Mesendoderm (in vitro differentiated cells): ENCODE measurements at regions not wholly inside any gene's neighbourhood (a gene's known extent, or its start where the extent isn't known, plus 50 kb on each side); places are given as distances from the start of the nearest gene placed in this dataset.
"Not testable (repeated sequence)": the region's sequence is repeated elsewhere in the genome, so short reads cannot be mapped to it uniquely, and the experiment has no call there.

Source experiments
- DNase-seq: peaks from one replicate; pipeline ENCODE4 v3.0.0; 2013
- H2AK5ac ChIP-seq: 2 replicates; pipeline ENCODE4 v1.6.1; 2013; ENCODE audit warnings: low read length, inconsistent platforms
- H2BK120ac ChIP-seq: 2 replicates; pipeline ENCODE4 v1.6.1; 2013; ENCODE audit warnings: low read depth, mild to moderate bottlenecking, low read length, moderate library complexity, mixed read lengths
- H2BK15ac ChIP-seq: replicated peaks from 2 replicates; pipeline ENCODE4 v1.6.1; 2013; ENCODE audit warnings: low read depth, mild to moderate bottlenecking, moderate library complexity
- H2BK5ac ChIP-seq: 2 replicates; pipeline ENCODE4 v1.6.1; 2013; ENCODE audit warnings: low read length, inconsistent platforms
- H3K18ac ChIP-seq: 2 replicates; pipeline ENCODE4 v1.6.1; 2013; ENCODE audit warnings: mild to moderate bottlenecking, low read length, mixed read lengths
- H3K23ac ChIP-seq: one replicate; pipeline ENCODE4 v1.6.1; 2013; ENCODE audit warnings: low read length
- H3K27ac ChIP-seq: 2 replicates; pipeline ENCODE4 v1.5.1; 2013; ENCODE audit warnings: low read depth, mild to moderate bottlenecking, inconsistent platforms, low read length, moderate library complexity
- H3K27me3 ChIP-seq: 2 replicates; pipeline ENCODE4 v1.6.1; 2013; ENCODE audit warnings: low read length, control low read depth, mild to moderate bottlenecking, inconsistent platforms; ENCODE audit not compliant: insufficient read depth, poor library complexity
- H3K36me3 ChIP-seq: 2 replicates; pipeline ENCODE4 v1.6.1; 2013; ENCODE audit warnings: low read length, inconsistent platforms; ENCODE audit not compliant: control insufficient read depth, insufficient read depth
- H3K4ac ChIP-seq: one replicate; pipeline ENCODE4 v1.6.1; 2013; ENCODE audit warnings: low read depth, mild to moderate bottlenecking, low read length, moderate library complexity
- H3K4me1 ChIP-seq: 2 replicates; pipeline ENCODE4 v1.6.1; 2013; ENCODE audit warnings: low read depth, low read length, inconsistent platforms; ENCODE audit not compliant: control insufficient read depth
- H3K4me2 ChIP-seq: 2 replicates; pipeline ENCODE4 v1.6.1; 2013; ENCODE audit warnings: low read length
- H3K4me3 ChIP-seq: 2 replicates; pipeline ENCODE4 v1.5.1; 2013; ENCODE audit warnings: mild to moderate bottlenecking, low read length
- H3K56ac ChIP-seq: one replicate; pipeline ENCODE4 v1.6.1; 2013; ENCODE audit warnings: low read length
- H3K79me1 ChIP-seq: 2 replicates; pipeline ENCODE4 v1.6.1; 2013; ENCODE audit warnings: low read length, inconsistent platforms
- H3K79me2 ChIP-seq: 2 replicates; pipeline ENCODE4 v1.6.1; 2013; ENCODE audit warnings: mild to moderate bottlenecking, low read length; ENCODE audit not compliant: control insufficient read depth, insufficient read depth
- H3K9ac ChIP-seq: 2 replicates; pipeline ENCODE4 v1.6.1; 2013; ENCODE audit warnings: low read length, inconsistent platforms
- H4K5ac ChIP-seq: one replicate; pipeline ENCODE4 v1.6.1; 2013; ENCODE audit warnings: low read length
- H4K8ac ChIP-seq: one replicate; pipeline ENCODE4 v1.6.1; 2013; ENCODE audit warnings: low read depth, mild to moderate bottlenecking, control low read depth, low read length, moderate library complexity
- WGBS: extraction: QIAGEN DNeasy Blood & Tissue Kit; methylation state at CpG from one replicate; pipeline ENCODE4 v1.1.7; 2013; ENCODE audit warnings: low lambda C conversion rate, missing lambda C conversion rate; ENCODE audit not compliant: insufficient coverage; ENCODE audit errors: extremely low coverage; 5-methylcytosine and 5-hydroxymethylcytosine counted together

DNA sequence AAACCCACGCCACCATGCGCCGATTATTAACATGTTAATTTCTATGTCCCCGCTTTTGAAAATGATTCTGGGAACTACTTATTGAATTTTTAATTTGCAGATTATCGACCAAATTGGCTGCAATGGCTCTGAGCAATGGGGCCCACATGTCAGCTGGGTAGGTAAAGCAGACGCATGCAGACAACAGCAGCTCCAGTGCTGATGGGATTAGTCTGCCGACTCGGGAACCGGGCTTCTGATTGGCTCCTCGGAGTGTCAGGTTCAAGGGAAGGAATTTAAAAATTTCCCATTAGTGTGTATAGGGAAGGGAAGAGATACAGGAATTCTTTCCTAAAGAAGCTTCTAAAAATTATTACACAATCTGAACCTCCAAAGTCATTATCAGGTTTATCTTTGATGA, 77.4 kb upstream of the PPARGC1A start:
- H4K8ac ChIP-seq: no peak overlapping the region
- no peak overlapping the region for H4K5ac ChIP-seq
- no peak overlapping the region for H3K23ac ChIP-seq
- H3K9ac ChIP-seq: no peak overlapping the region
- no peaks in the 10 kb centered on the region for H3K27me3 ChIP-seq
- no peaks in the 10 kb centered on the region for H3K36me3 ChIP-seq
- no peak overlapping the region for H3K56ac ChIP-seq
- H3K4me3 ChIP-seq: no peak overlapping the region
- H3K4me1 ChIP-seq: no peaks in the 10 kb centered on the region
- H3K79me1 ChIP-seq: no peaks in the 10 kb centered on the region
- WGBS: no CpG with 5 or more reads among the region's 10 CpGs
- no peak overlapping the region for H2BK120ac ChIP-seq
- H2BK15ac ChIP-seq: no peak overlapping the region
- no peak for DNase-seq
- H3K18ac ChIP-seq: no peak overlapping the region
- no peak overlapping the region for H2AK5ac ChIP-seq
- H3K27ac ChIP-seq: no peak overlapping the region
- H2BK5ac ChIP-seq: no peak overlapping the region
- H3K4me2 ChIP-seq: no peak overlapping the region
- H3K4ac ChIP-seq: no peak overlapping the region
- H3K79me2 ChIP-seq: no peaks in the 10 kb centered on the region

DNA sequence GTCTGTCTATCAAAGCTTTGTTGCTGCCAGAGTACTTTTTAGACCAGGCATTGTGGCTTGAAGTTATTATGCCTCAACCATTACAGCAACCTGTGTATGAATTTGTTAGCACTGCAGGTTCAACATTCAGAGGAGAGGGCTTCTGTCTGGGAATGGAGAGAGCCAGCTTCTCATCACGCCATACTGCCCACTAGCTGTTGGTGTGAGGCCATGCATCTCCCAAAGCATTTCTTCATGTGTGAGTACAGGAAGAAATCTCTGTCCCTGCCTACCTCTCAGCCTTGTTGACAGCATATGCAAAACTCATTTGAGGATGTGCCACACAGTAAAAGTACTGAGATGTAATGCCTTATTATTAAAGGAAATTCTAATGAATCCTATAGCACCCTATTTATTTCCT, 76.9 kb upstream of the PPARGC1A start:
- Histone ChIP-seq H3K4ac (no peak overlapping the region), H4K8ac (no peak overlapping the region), H2BK15ac (no peak overlapping the region), H3K18ac (no peak overlapping the region), H3K9ac (no peak overlapping the region), H4K5ac (no peak overlapping the region), H3K27ac (no peak overlapping the region), H2BK120ac (no peak overlapping the region), H3K79me1 (no peaks in the 10 kb centered on the region), H3K23ac (no peak overlapping the region), H3K79me2 (no peaks in the 10 kb centered on the region), H2AK5ac (no peak overlapping the region), H3K4me1 (no peaks in the 10 kb centered on the region), H3K56ac (no peak overlapping the region), H2BK5ac (no peak overlapping the region), H3K27me3 (no peaks in the 10 kb centered on the region), H3K4me3 (no peak overlapping the region), H3K4me2 (no peak overlapping the region), H3K36me3 (no peaks in the 10 kb centered on the region)
- peak; percentile 70 for DNase-seq
- no CpG with 5 or more reads among the region's 1 CpG for WGBS

- H4K8ac ChIP-seq: no peak overlapping the region
- no peak overlapping the region for H2AK5ac ChIP-seq
- no CpG with 5 or more reads among the region's 2 CpGs for WGBS
- no peaks in the 10 kb centered on the region for H3K27me3 ChIP-seq
- no peak overlapping the region for H3K18ac ChIP-seq
- no peaks in the 10 kb centered on the region for H3K4me1 ChIP-seq
- no peak overlapping the region for H3K27ac ChIP-seq
- no peaks in the 10 kb centered on the region for H3K36me3 ChIP-seq
- no peak overlapping the region for H2BK15ac ChIP-seq
- H2BK5ac ChIP-seq: no peak overlapping the region
- no peak overlapping the region for H2BK120ac ChIP-seq
- no peak overlapping the region for H3K4me3 ChIP-seq
- H4K5ac ChIP-seq: no peak overlapping the region
- H3K79me1 ChIP-seq: no peaks in the 10 kb centered on the region
- no peak overlapping the region for H3K23ac ChIP-seq
- H3K79me2 ChIP-seq: no peaks in the 10 kb centered on the region
- no peak overlapping the region for H3K4ac ChIP-seq
- no peak overlapping the region for H3K4me2 ChIP-seq
- no peak overlapping the region for H3K9ac ChIP-seq
- H3K56ac ChIP-seq: no peak overlapping the region
- no peak for DNase-seq
These were observed 72.6 kb upstream of the PPARGC1A start for GRCh38 chr4:23962462-23962861.

GRCh38 chr4:23961395-23961794, 71.5 kb upstream of the PPARGC1A start:
- not testable (repeated sequence) for H4K8ac ChIP-seq, H2AK5ac ChIP-seq

GRCh38 chr4:23959396-23960148, 69.7 kb upstream of the PPARGC1A start:
- H3K9ac ChIP-seq: no peak overlapping the region
- DNase-seq: no peak
- no peaks in the 10 kb centered on the region for H3K36me3 ChIP-seq
- H3K4ac ChIP-seq: no peak overlapping the region
- no peaks in the 10 kb centered on the region for H3K4me1 ChIP-seq
- H3K18ac ChIP-seq: no peak overlapping the region
- no peak overlapping the region for H3K56ac ChIP-seq
- H3K4me2 ChIP-seq: no peak overlapping the region
- H3K27ac ChIP-seq: no peak overlapping the region
- H4K8ac ChIP-seq: no peak overlapping the region
- WGBS: no CpG with 5 or more reads among the region's 5 CpGs
- no peaks in the 10 kb centered on the region for H3K27me3 ChIP-seq
- no peak overlapping the region for H3K4me3 ChIP-seq
- H3K23ac ChIP-seq: no peak overlapping the region
- H3K79me2 ChIP-seq: no peaks in the 10 kb centered on the region
- H2BK15ac ChIP-seq: no peak overlapping the region
- no peak overlapping the region for H2AK5ac ChIP-seq
- H3K79me1 ChIP-seq: no peaks in the 10 kb centered on the region
- no peak overlapping the region for H4K5ac ChIP-seq
- no peak overlapping the region for H2BK120ac ChIP-seq
- H2BK5ac ChIP-seq: no peak overlapping the region

More at GRCh38 chr4:23961395-23961794, 71.5 kb upstream of the PPARGC1A start:
- H3K79me2 ChIP-seq, H3K4me2 ChIP-seq, H2BK15ac ChIP-seq, H3K27ac ChIP-seq, H4K5ac ChIP-seq, H3K4me3 ChIP-seq, H3K79me1 ChIP-seq, H3K4me1 ChIP-seq, H3K36me3 ChIP-seq, H2BK5ac ChIP-seq, H3K18ac ChIP-seq, DNase-seq, H3K23ac ChIP-seq, H3K56ac ChIP-seq, H3K4ac ChIP-seq, H3K9ac ChIP-seq, H2BK120ac ChIP-seq, H3K27me3 ChIP-seq: not testable (repeated sequence)
- no CpG with 5 or more reads among the region's 4 CpGs for WGBS

DNA sequence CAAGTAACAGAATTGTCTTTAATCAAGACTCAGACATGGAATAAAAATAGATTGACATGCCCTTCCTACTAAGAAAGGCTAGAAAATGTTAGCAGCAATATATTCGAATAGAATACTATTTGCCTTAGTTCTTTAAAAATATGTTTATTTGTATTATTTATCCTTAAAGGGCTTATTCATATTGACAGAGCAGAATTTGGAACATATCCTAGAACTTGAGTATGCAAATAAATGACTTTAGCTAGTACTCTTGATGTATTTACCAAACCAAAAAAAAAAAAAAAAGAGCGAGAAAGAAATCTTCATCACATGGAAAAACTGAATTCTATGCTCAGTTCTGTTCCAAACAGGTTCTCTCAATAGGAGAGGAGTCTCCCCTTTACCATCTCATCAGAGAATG, 68.9 kb upstream of the PPARGC1A start:
- Histone ChIP-seq H3K79me1 (no peaks in the 10 kb centered on the region), H3K23ac (no peak overlapping the region), H3K9ac (no peak overlapping the region), H3K36me3 (no peaks in the 10 kb centered on the region), H3K79me2 (no peaks in the 10 kb centered on the region), H2AK5ac (no peak overlapping the region), H3K4me1 (no peaks in the 10 kb centered on the region), H3K4me2 (no peak overlapping the region), H3K4ac (no peak overlapping the region), H2BK120ac (no peak overlapping the region), H3K56ac (no peak overlapping the region), H3K27ac (no peak overlapping the region), H4K8ac (no peak overlapping the region), H2BK15ac (no peak overlapping the region), H3K18ac (no peak overlapping the region), H2BK5ac (no peak overlapping the region), H4K5ac (no peak overlapping the region), H3K27me3 (no peaks in the 10 kb centered on the region), H3K4me3 (no peak overlapping the region)
- no CpG with 5 or more reads among the region's 2 CpGs for WGBS
- no peak for DNase-seq
